Stimulated activated naive B cell treated with anti-CD40 and anti-IgM and Interleukin-4, amounts not matched to agents 10 μg/mL and 1 μg/mL and 100 μg/mL, for 72 hours (primary cell): ENCODE measurements at regions not wholly inside any gene's neighbourhood (a gene's known extent, or its start where the extent isn't known, plus 50 kb on each side); places are given as distances from the start of the nearest gene placed in this dataset.
"Not testable (repeated sequence)": the region's sequence is repeated elsewhere in the genome, so short reads cannot be mapped to it uniquely, and the experiment has no call there.

Experiments used
- ATAC-seq, 2 donors: fragments of 150-1000 bp; cut with Tn5 transposase; replicated peaks; 2 replicates each; pipeline ENCODE4 v1.10.0; 2021; ENCODE audit warnings: moderate library complexity in 1 of 2
- DNase-seq: peaks from one replicate; pipeline ENCODE4 v3.0.0; 2021
- H3K27ac Mint-ChIP-seq: one replicate; pipeline ENCODE4 v1.8.0; 2022; ENCODE audit warnings: mild to moderate bottlenecking, mixed read lengths
- H3K27me3 Mint-ChIP-seq, 2 donors: one replicate each; pipeline ENCODE4 v1.8.0; 2022; ENCODE audit warnings: mixed read lengths in 2 of 2
- H3K36me3 Mint-ChIP-seq, 2 donors: one replicate each; pipeline ENCODE4 v1.8.0; 2022; ENCODE audit warnings: mixed read lengths in 2 of 2, mild to moderate bottlenecking in 1 of 2
- H3K4me1 Mint-ChIP-seq, 2 donors: one replicate each; pipeline ENCODE4 v1.8.0; 2022; ENCODE audit warnings: mixed read lengths in 2 of 2, mild to moderate bottlenecking in 1 of 2
- H3K4me3 Mint-ChIP-seq, 2 donors: one replicate each; pipeline ENCODE4 v1.8.0; 2022; ENCODE audit warnings: mild to moderate bottlenecking in 2 of 2, mixed read lengths in 2 of 2, moderate library complexity in 1 of 2
- H3K9me3 Mint-ChIP-seq, 2 donors: one replicate each; pipeline ENCODE4 v1.8.0; 2022; ENCODE audit warnings: mixed read lengths in 2 of 2, mild to moderate bottlenecking in 1 of 2

- no peak overlapping the region for H3K27ac Mint-ChIP-seq
- ATAC-seq (no peak), DNase-seq (no peak)
- peaks cover 10 to 27% of the 10 kb centered on the region in 2 donors for H3K27me3 Mint-ChIP-seq
- H3K9me3 Mint-ChIP-seq, result no peaks in the 10 kb centered on the region
- H3K36me3 Mint-ChIP-seq, result no peaks in the 10 kb centered on the region
- no peak overlapping the region for H3K4me3 Mint-ChIP-seq
- H3K4me1 Mint-ChIP-seq, result no peaks in the 10 kb centered on the region
These were observed 198.4 kb downstream of the EBLN2 start for GRCh38 chr3:73259856-73260255.

DNA sequence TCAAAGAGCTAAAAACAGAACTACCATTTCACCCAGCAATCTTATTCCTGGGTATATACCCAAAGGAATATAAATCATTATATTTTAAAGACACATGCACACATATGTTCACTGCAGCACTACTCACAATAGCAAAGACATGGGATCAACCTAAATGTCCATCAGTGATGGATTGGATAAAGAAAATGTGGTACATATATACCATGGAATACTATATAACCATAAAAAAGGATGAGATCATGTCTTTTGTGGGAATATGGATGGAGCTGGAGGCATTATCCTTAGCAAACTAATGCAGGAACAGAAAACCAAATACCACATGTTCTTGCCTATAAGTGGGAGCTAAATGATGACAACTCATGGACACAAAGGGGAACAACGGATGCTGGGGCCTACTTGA is 205.1 kb downstream of the EBLN2 start:
- not testable (repeated sequence) for H3K27ac Mint-ChIP-seq, H3K27me3 Mint-ChIP-seq, ATAC-seq, H3K9me3 Mint-ChIP-seq, H3K36me3 Mint-ChIP-seq, DNase-seq, H3K4me3 Mint-ChIP-seq, H3K4me1 Mint-ChIP-seq

GRCh38 chr3:73269126-73269525 is 207.7 kb downstream of the EBLN2 start:
- H3K27me3 Mint-ChIP-seq, H3K27ac Mint-ChIP-seq, H3K36me3 Mint-ChIP-seq, H3K4me3 Mint-ChIP-seq, ATAC-seq, DNase-seq, H3K9me3 Mint-ChIP-seq, H3K4me1 Mint-ChIP-seq: not testable (repeated sequence)

- ATAC-seq, result no peak
- DNase-seq, result no peak
- no peaks in the 10 kb centered on the region for H3K27me3 Mint-ChIP-seq
- no peak overlapping the region for H3K27ac Mint-ChIP-seq
- H3K9me3 Mint-ChIP-seq, result peaks cover 0 to 12% of the 10 kb centered on the region in 2 donors
- no peak overlapping the region for H3K4me3 Mint-ChIP-seq
- no peaks in the 10 kb centered on the region for H3K4me1 Mint-ChIP-seq
- H3K36me3 Mint-ChIP-seq, result no peaks in the 10 kb centered on the region
These were observed 209.5 kb downstream of the EBLN2 start for GRCh38 chr3:73270839-73271483.

DNA sequence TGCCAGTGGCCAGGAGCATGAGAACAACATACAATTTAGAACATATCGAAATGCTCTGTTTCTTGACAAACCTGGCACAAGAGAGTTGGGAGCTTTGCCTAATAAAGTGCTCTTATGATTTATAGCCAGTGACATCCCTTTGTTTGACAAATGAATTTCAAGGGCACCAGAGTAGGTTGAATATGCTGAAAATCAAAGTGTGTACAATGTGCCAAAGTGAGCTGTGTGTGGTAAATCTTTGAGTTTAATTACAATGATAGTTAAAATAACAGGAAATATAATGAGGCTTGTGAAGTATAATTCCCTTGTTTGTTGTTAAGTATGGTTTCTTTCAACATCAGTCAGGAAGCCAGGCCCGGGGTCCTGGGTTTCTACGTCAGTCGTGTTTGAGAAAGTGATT is 211.9 kb downstream of the EBLN2 start:
- Mint-ChIP-seq H3K27me3 (no peaks in the 10 kb centered on the region), H3K4me3 (no peak overlapping the region), H3K27ac (no peak overlapping the region), H3K9me3 (peaks cover 0 to 9% of the 10 kb centered on the region in 2 donors), H3K36me3 (no peaks in the 10 kb centered on the region), H3K4me1 (no peaks in the 10 kb centered on the region)
- DNase-seq (no peak), ATAC-seq (no peak)

GRCh38 chr3:73280746-73281145 is 219.3 kb downstream of the EBLN2 start:
- Mint-ChIP-seq H3K27ac (no peak overlapping the region), H3K9me3 (no peaks in the 10 kb centered on the region), H3K4me3 (no peak overlapping the region), H3K36me3 (no peaks in the 10 kb centered on the region), H3K27me3 (no peaks in the 10 kb centered on the region), H3K4me1 (no peaks in the 10 kb centered on the region)
- ATAC-seq (no peak), DNase-seq (no peak)

DNA sequence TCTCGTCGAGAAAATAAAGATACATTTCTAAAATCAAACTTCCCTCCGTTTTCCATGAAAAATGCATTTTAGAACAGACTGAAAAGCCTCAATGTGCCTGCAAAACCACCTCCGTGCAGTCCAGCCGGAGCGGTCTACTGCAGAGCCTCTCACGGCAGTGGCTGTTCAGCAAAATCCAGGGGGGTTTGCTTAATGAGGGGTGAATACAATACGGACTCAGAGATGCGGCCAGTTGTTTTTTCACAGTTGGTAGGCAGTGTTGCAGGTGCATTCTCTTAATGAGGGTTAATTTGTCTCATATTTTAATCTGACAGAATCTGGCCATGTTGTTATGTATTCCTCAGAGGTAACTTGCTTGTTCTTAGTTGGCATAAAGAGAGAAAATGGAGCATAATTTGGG is 223.0 kb downstream of the EBLN2 start:
- no peaks in the 10 kb centered on the region for H3K36me3 Mint-ChIP-seq
- H3K9me3 Mint-ChIP-seq, result peaks cover 0 to 2% of the 10 kb centered on the region in 2 donors
- H3K27me3 Mint-ChIP-seq, result peaks cover 0 to 5% of the 10 kb centered on the region in 2 donors
- DNase-seq, result no peak
- no peak overlapping the region for H3K4me3 Mint-ChIP-seq
- ATAC-seq, result no peak
- H3K4me1 Mint-ChIP-seq, result no peaks in the 10 kb centered on the region
- H3K27ac Mint-ChIP-seq, result no peak overlapping the region

- DNase-seq (no peak), ATAC-seq (no peak)
- H3K36me3 Mint-ChIP-seq, result no peaks in the 10 kb centered on the region
- no peak overlapping the region for H3K4me3 Mint-ChIP-seq
- H3K27ac Mint-ChIP-seq, result no peak overlapping the region
- H3K27me3 Mint-ChIP-seq, result peaks cover 4 to 12% of the 10 kb centered on the region in 2 donors
- no peaks in the 10 kb centered on the region for H3K4me1 Mint-ChIP-seq
- H3K9me3 Mint-ChIP-seq, result peaks cover 3 to 6% of the 10 kb centered on the region in 2 donors
These were observed 230.1 kb downstream of the EBLN2 start for GRCh38 chr3:73291541-73291940.

DNA sequence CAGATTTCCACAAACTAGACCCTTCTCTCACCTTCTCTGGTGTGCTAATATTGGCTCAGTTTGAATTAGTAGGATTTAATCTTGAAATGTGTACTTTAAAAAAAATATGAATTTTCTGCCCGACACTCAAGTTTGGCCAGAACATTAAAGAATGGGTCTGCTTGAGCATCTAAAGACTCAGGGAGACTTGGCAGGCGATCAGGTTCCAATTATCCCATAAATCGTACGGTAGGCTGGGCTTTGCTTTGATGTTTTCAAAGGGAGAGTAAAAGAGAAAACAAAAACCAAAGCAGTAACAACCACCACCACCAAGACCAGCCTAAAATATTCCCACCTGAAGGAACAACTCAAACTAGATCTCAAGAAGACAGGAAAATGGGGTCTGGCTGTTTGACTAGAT is 230.8 kb downstream of the EBLN2 start:
- Mint-ChIP-seq H3K9me3 (peaks cover 3 to 4% of the 10 kb centered on the region in 2 donors), H3K4me3 (no peak overlapping the region), H3K4me1 (no peaks in the 10 kb centered on the region), H3K36me3 (no peaks in the 10 kb centered on the region), H3K27me3 (peaks cover 4 to 6% of the 10 kb centered on the region in 2 donors), H3K27ac (peak overlapping the region; percentile 69)
- DNase-seq, result no peak
- no peak for ATAC-seq

DNA sequence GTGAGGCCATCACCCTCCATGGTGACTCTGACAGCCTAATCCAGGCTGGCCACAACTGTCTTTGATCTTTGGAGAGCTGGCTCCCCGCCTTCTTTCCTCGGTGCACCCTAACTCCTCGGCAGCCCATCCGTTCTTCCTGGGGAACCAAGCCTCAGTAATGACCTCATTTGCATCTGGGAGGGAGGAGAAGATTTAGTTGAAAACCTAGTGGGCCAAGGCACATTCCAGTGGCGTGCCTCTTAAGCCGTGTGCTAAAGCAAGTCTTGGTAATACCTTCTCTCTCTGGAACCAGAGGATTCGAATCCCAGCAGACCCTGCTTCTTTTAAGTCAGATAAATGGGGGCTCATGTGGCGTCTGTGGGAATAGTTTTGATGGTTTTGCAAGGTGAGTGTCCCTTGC is 233.1 kb downstream of the EBLN2 start:
- DNase-seq (no peak), ATAC-seq (no peak)
- peaks cover 3 to 4% of the 10 kb centered on the region in 2 donors for H3K9me3 Mint-ChIP-seq
- no peak overlapping the region for H3K27ac Mint-ChIP-seq
- H3K4me3 Mint-ChIP-seq, result no peak overlapping the region
- peaks cover 4 to 6% of the 10 kb centered on the region in 2 donors for H3K27me3 Mint-ChIP-seq
- H3K4me1 Mint-ChIP-seq, result no peaks in the 10 kb centered on the region
- no peaks in the 10 kb centered on the region for H3K36me3 Mint-ChIP-seq

DNA sequence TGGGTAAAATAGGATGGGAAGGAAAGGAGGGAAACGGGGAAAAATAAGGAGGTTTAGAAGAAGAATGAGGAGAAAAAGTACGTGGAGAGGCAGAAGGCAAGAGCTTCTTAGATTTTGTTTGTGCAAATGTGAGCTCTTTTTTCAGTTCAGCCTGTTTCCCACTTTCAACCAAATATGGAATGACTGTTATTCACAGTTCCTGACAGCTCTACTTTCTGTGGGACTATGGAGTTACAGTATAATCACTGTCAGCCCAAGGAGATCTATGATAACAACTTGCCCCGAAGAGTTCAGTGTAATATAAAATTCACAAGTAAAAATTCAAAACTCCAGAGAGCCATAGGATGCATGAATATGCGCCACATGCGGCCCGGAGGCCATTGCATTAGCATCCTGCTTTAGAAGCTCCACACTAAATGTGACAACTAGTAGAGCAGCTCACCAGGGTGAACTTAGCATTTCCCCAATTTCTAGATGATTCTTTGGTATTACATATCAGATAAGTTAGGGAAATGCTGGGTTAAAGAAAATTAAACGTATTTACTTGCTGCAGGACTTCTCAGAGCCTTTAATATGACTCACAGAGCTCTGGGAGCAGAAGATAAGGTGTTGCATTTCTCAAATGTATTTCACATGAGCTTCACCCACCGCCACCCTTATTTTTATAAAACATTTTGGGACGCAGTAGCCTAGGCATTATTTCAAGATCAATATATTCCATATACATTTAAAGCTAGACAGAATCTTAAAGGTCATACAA is 234.6 kb downstream of the EBLN2 start:
- no peaks in the 10 kb centered on the region for H3K4me1 Mint-ChIP-seq

DNA sequence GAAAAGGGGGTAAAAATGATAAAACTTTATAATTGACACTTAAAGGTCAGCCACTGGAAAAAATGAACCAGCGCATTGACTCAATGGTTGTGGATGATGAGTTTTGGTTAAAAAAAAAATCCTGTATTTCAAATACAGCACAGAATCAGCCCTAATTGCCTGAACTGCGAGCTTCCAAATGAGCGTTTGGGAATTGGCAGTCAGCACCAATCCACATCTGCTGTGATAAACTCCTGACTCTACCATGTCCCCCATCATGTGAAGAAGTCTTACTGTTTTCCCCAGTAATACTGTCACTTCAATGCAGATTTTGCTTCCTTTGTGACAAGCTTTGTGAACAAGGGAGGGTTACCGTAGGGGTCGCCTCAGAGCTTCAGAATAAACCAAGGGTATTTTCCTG is 235.4 kb downstream of the EBLN2 start:
- ATAC-seq (no peak), DNase-seq (no peak)
- no peak overlapping the region for H3K27ac Mint-ChIP-seq
- H3K36me3 Mint-ChIP-seq, result no peaks in the 10 kb centered on the region
- no peaks in the 10 kb centered on the region for H3K4me1 Mint-ChIP-seq
- peaks cover 4 to 6% of the 10 kb centered on the region in 2 donors for H3K27me3 Mint-ChIP-seq
- peaks cover 2 to 3% of the 10 kb centered on the region in 2 donors for H3K9me3 Mint-ChIP-seq
- H3K4me3 Mint-ChIP-seq, result no peak overlapping the region

More for the DNA sequence above, 234.6 kb downstream of the EBLN2 start:
- Mint-ChIP-seq H3K27ac (no peak overlapping the region), H3K36me3 (no peaks in the 10 kb centered on the region), H3K27me3 (peaks cover 4 to 6% of the 10 kb centered on the region in 2 donors), H3K9me3 (peaks cover 2 to 3% of the 10 kb centered on the region in 2 donors), H3K4me3 (no peak overlapping the region)
- ATAC-seq (no peak), DNase-seq (no peak)

- Mint-ChIP-seq H3K4me3 (no peak overlapping the region), H3K27me3 (peaks cover 0 to 4% of the 10 kb centered on the region in 2 donors), H3K36me3 (no peaks in the 10 kb centered on the region), H3K27ac (no peak overlapping the region), H3K4me1 (no peaks in the 10 kb centered on the region), H3K9me3 (peaks cover 2 to 3% of the 10 kb centered on the region in 2 donors)
- no peak for DNase-seq
- ATAC-seq, result no peak
These were observed 237.1 kb downstream of the EBLN2 start for GRCh38 chr3:73298243-73299183.

DNA sequence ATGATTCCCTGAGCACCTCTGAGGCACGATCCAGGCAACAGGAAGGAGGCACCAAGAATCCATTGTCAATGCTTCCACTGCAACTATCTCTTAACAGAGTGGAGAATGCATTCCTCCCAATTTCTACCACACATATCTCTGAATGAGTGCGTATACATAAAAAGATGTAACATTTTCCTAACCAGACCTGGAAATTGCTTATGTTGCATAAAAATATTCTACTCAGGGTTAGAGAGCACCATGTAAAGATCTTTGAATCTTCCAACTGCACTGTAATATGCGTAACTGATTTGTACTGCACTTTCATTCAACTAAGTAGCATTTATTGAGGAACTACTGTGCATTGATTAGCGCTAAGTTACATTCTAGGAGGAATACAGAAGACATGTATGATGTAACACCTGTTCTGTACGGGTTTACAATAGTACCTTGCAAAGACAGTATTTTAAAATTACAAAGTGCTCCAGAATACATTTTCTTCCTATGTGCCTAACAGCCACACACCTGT is 237.8 kb downstream of the EBLN2 start:
- DNase-seq (no peak), ATAC-seq (no peak)
- Mint-ChIP-seq H3K9me3 (peaks cover 2 to 3% of the 10 kb centered on the region in 2 donors), H3K4me3 (no peak overlapping the region), H3K36me3 (no peaks in the 10 kb centered on the region), H3K27ac (no peak overlapping the region), H3K4me1 (no peaks in the 10 kb centered on the region), H3K27me3 (peaks cover 0 to 4% of the 10 kb centered on the region in 2 donors)
